ENCODE measurements at regions not wholly inside any gene's neighbourhood (a gene's known extent, or its start where the extent isn't known, plus 50 kb on each side); places are given as distances from the start of the nearest gene placed in this dataset.

- TF ChIP-seq, protein P1, sequence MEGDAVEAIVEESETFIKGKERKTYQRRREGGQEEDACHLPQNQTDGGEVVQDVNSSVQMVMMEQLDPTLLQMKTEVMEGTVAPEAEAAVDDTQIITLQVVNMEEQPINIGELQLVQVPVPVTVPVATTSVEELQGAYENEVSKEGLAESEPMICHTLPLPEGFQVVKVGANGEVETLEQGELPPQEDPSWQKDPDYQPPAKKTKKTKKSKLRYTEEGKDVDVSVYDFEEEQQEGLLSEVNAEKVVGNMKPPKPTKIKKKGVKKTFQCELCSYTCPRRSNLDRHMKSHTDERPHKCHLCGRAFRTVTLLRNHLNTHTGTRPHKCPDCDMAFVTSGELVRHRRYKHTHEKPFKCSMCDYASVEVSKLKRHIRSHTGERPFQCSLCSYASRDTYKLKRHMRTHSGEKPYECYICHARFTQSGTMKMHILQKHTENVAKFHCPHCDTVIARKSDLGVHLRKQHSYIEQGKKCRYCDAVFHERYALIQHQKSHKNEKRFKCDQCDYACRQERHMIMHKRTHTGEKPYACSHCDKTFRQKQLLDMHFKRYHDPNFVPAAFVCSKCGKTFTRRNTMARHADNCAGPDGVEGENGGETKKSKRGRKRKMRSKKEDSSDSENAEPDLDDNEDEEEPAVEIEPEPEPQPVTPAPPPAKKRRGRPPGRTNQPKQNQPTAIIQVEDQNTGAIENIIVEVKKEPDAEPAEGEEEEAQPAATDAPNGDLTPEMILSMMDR (IDR thresholded peaks at IDR 0.05; ENCODE audit: low read length), result no peak
- TF ChIP-seq EZH2 (IDR thresholded peaks at IDR 0.05; ENCODE audit: borderline replicate concordance, low read length), result no peak
Measured at GRCh38 chr3:106014518-106014917, 145.7 kb upstream of the CBLB start.

Data from OCI-LY1 (cell line).